ENCODE measurements at regions not wholly inside any gene's neighbourhood (a gene's known extent, or its start where the extent isn't known, plus 50 kb on each side); places are given as distances from the start of the nearest gene placed in this dataset.

DNA sequence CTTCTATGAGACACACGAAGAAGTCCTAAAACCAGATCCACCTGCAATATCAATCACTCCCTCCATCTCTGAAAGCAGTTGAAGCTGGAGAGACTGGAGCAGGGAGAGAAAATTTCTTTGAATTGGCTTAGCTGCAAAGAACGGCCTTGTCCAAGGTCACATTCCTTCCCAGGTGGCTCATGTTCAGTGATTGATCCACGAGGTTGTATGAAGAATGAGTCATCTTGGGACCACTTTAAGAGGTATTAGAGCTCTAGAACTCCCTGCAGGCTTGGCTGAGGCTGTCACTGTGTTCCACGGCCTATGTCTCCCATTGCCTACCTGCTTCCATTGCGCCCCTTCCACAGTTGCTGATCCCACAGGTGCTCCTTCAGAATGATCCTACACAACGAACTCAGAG lies 68.2 kb downstream of the HMHB1 start:
- TF ChIP-seq, protein P1, sequence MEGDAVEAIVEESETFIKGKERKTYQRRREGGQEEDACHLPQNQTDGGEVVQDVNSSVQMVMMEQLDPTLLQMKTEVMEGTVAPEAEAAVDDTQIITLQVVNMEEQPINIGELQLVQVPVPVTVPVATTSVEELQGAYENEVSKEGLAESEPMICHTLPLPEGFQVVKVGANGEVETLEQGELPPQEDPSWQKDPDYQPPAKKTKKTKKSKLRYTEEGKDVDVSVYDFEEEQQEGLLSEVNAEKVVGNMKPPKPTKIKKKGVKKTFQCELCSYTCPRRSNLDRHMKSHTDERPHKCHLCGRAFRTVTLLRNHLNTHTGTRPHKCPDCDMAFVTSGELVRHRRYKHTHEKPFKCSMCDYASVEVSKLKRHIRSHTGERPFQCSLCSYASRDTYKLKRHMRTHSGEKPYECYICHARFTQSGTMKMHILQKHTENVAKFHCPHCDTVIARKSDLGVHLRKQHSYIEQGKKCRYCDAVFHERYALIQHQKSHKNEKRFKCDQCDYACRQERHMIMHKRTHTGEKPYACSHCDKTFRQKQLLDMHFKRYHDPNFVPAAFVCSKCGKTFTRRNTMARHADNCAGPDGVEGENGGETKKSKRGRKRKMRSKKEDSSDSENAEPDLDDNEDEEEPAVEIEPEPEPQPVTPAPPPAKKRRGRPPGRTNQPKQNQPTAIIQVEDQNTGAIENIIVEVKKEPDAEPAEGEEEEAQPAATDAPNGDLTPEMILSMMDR (IDR thresholded peaks at IDR 0.05; ENCODE audit: low read depth, low read length), result no peak
- H3K4me3 ChIP-seq (ENCODE audit: low read depth, low read length), result no peak overlapping the region

DNA sequence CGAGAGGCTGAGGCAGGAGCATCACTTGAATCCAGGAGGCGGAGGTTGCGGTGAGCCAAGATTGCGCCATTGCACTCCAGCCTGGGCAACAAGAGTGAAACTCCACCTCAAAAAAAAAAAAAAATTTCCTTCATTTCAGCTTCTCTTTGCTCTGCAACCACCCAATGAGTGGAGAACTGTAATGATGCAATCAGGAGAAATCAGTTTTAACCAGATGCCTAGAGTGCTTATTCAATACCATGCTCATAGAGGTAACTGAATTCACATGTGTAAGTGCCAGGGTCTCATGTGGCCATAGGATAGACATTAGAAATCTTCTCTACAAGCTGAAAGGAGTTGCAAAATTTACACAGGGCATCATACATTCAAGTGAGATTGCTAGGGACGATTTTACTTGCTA lies 70.6 kb downstream of the HMHB1 start:
- TF ChIP-seq, protein P1 (IDR thresholded peaks at IDR 0.05; ENCODE audit: low read depth, low read length), result no peak
- H3K4me3 ChIP-seq (ENCODE audit: low read depth, low read length), result no peak overlapping the region

DNA sequence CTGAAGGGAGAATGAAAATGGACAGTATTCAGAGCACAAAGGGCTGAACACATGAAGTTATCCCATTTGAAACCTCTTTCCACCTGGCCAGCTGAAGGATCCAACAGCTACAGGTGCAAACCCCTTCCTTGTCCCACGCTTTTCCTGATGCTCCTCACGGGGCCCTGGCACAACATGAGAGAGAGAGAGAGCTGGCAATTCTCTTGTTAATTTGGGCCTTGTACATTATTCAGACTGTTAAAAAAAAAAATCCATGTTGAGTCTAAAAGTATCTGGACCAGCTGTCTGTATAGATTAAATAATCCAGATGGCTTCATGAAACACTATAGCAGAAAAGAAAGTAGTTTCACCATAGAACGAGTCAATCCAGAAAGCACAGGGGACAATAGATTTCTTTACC lies 74.1 kb downstream of the HMHB1 start:
- TF ChIP-seq, protein P1 (IDR thresholded peaks at IDR 0.05; ENCODE audit: low read depth, low read length), result no peak
- H3K4me3 ChIP-seq (ENCODE audit: low read depth, low read length), result no peak overlapping the region

- no peak overlapping the region for H3K4me3 ChIP-seq (ENCODE audit: low read depth, low read length)
- TF ChIP-seq, protein P1 (IDR thresholded peaks at IDR 0.05; ENCODE audit: low read depth, low read length), result no peak
Measured at GRCh38 chr5:143886651-143887638, 75.0 kb downstream of the HMHB1 start.

GRCh38 chr5:143887903-143888665 lies 76.1 kb downstream of the HMHB1 start:
- TF ChIP-seq, protein P1 (IDR thresholded peaks at IDR 0.05; ENCODE audit: low read depth, low read length), result no peak
- H3K4me3 ChIP-seq (ENCODE audit: low read depth, low read length), result no peak overlapping the region

DNA sequence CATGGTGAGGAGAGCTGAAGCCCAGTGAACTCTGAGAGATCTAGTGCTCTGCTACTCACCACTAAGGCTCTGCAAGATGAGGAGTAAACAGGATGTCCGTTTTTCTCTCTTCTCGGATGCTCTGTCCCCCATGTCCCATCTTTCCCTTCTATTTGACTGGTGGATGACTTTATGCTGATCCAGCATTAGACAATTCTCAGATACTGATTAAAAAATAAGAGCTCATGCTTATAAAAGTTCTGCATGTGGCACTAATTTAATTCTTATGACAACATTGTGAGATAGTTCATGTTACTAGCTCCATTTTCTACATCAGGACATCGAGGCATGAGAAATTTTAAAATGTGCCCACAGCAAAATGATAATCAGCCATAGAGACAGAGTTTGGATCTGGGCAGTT lies 77.0 kb downstream of the HMHB1 start:
- no peak overlapping the region for H3K4me3 ChIP-seq (ENCODE audit: low read depth, low read length)
- TF ChIP-seq, protein P1 (IDR thresholded peaks at IDR 0.05; ENCODE audit: low read depth, low read length), result no peak

GRCh38 chr5:143889986-143890385 lies 78.0 kb downstream of the HMHB1 start:
- TF ChIP-seq, protein P1 (IDR thresholded peaks at IDR 0.05; ENCODE audit: low read depth, low read length), result no peak
- no peak overlapping the region for H3K4me3 ChIP-seq (ENCODE audit: low read depth, low read length)
